HEK293 (cell line): ENCODE measurements at regions not wholly inside any gene's neighbourhood (a gene's known extent, or its start where the extent isn't known, plus 50 kb on each side); places are given as distances from the start of the nearest gene placed in this dataset.

Experiments used
- CTCF ChIA-PET: fragments of 350-600 bp; formaldehyde crosslinking; extraction: SDS; loops from one replicate; lab custom pipeline; 2021; ENCODE audit warnings: antibody characterized with exemption; lab: Yijun Ruan, JAX
- POLR2A ChIA-PET: fragments of 300-600 bp; formaldehyde crosslinking; extraction: SDS; loops from one replicate; lab custom pipeline; 2020; ENCODE audit warnings: antibody characterized with exemption, inconsistent platforms; lab: Yijun Ruan, JAX
- H3K27ac ChIP-seq: fragments of 200-500 bp; sonication (Bioruptor generic); 2 replicates; pipeline ENCODE4 v1.5.1; 2014; ENCODE audit warnings: low read depth, low read length, control low read depth, inconsistent platforms; ENCODE audit errors: extremely low read depth
- H3K36me3 ChIP-seq, 2 experiments: fragments of 200-500 bp in 1 of 2; sonication (Bioruptor generic) in 1 of 2; 1 replicate in 1 of 2; 2 replicates in 1 of 2; pipeline ENCODE4 v1.5.1; 2014 to 2017; ENCODE audit warnings: inconsistent platforms in 2 of 2, low read length in 2 of 2; ENCODE audit not compliant: control insufficient read depth in 2 of 2, insufficient read depth in 1 of 2
- H3K4me1 ChIP-seq: fragments of 200-500 bp; sonication (Bioruptor generic); 2 replicates; pipeline ENCODE4 v1.5.1; 2014; ENCODE audit warnings: mild to moderate bottlenecking, low read length, inconsistent platforms; ENCODE audit not compliant: control insufficient read depth, insufficient read depth
- H3K4me3 ChIP-seq: 2 replicates; pipeline ENCODE4 v1.5.1; 2011; ENCODE audit warnings: low read depth, mild to moderate bottlenecking, control low read depth, low read length, moderate library complexity
- H3K9me3 ChIP-seq: fragments of 200-500 bp; sonication (Bioruptor generic); 2 replicates; pipeline ENCODE4 v1.5.1; 2014; ENCODE audit warnings: low read depth, low read length, inconsistent platforms; ENCODE audit not compliant: control insufficient read depth, insufficient read depth
- RBAK ChIP-seq: fragments of 450-650 bp; formaldehyde crosslinking; IDR thresholded peaks from 2 replicates; pipeline ENCODE4 v1.5.1; 2016; ENCODE audit warnings: missing biosample characterization, missing genetic modification characterization
- ZBTB8A ChIP-seq: fragments of 450-650 bp; formaldehyde crosslinking; IDR thresholded peaks from 2 replicates; pipeline ENCODE4 v1.5.1; 2016; ENCODE audit warnings: missing biosample characterization, missing genetic modification characterization
- ZFP37 ChIP-seq: fragments of 450-650 bp; formaldehyde crosslinking; IDR thresholded peaks from 2 replicates; pipeline ENCODE4 v1.5.1; 2016; ENCODE audit warnings: missing biosample characterization, missing genetic modification characterization
- ZNF184 ChIP-seq: fragments of 450-650 bp; IDR thresholded peaks from 2 replicates; pipeline ENCODE4 v1.5.1; 2018; ENCODE audit warnings: missing biosample characterization, mild to moderate bottlenecking, missing genetic modification characterization
- ZNF19 ChIP-seq: fragments of 450-650 bp; formaldehyde crosslinking; IDR thresholded peaks from 2 replicates; pipeline ENCODE4; 2016; ENCODE audit warnings: missing biosample characterization, missing genetic modification characterization, low read depth
- ZNF23 ChIP-seq: fragments of 450-650 bp; formaldehyde crosslinking; IDR thresholded peaks from 2 replicates; pipeline ENCODE4 v1.5.1; 2016; ENCODE audit warnings: missing biosample characterization, missing genetic modification characterization, borderline replicate concordance
- ZNF24 ChIP-seq: fragments of 450-650 bp; formaldehyde crosslinking; IDR thresholded peaks from 2 replicates; pipeline ENCODE4 v1.5.1; 2016; ENCODE audit warnings: missing biosample characterization, missing genetic modification characterization
- ZNF292 ChIP-seq: fragments of 450-650 bp; formaldehyde crosslinking; IDR thresholded peaks from 2 replicates; pipeline ENCODE4 v1.5.1; 2016; ENCODE audit warnings: low read depth, missing biosample characterization, missing genetic modification characterization, borderline replicate concordance
- ZNF350 ChIP-seq: fragments of 450-650 bp; formaldehyde crosslinking; IDR thresholded peaks from 2 replicates; pipeline ENCODE4 v1.5.0; 2017; ENCODE audit warnings: missing biosample characterization, mild to moderate bottlenecking, missing genetic modification characterization
- ZNF555 ChIP-seq: fragments of 450-650 bp; formaldehyde crosslinking; conservative IDR thresholded peaks from 2 replicates; pipeline ENCODE4 v1.5.1; 2017; ENCODE audit warnings: missing biosample characterization, mild to moderate bottlenecking, missing genetic modification characterization, inconsistent platforms
- ZNF701 ChIP-seq: fragments of 450-650 bp; formaldehyde crosslinking; IDR thresholded peaks from 2 replicates; pipeline ENCODE4 v1.5.1; 2016; ENCODE audit warnings: missing biosample characterization, missing genetic modification characterization
- TF ChIP-seq, protein P1 (sequence below): IDR thresholded peaks from 2 replicates; pipeline ENCODE4 v1.6.1; 2011; ENCODE audit warnings: mild to moderate bottlenecking, low read depth, low read length, borderline replicate concordance
- TF ChIP-seq, protein P2 (sequence below): fragments of 450-650 bp; formaldehyde crosslinking; IDR thresholded peaks from 2 replicates; pipeline ENCODE4; 2016; ENCODE audit warnings: missing biosample characterization, missing genetic modification characterization
- TF ChIP-seq, protein P3 (sequence below): fragments of 450-650 bp; formaldehyde crosslinking; IDR thresholded peaks from 2 replicates; pipeline ENCODE4 v1.5.1; 2016; ENCODE audit warnings: missing biosample characterization, missing genetic modification characterization
- TF ChIP-seq, protein P4 (sequence below): fragments of 450-650 bp; formaldehyde crosslinking; conservative IDR thresholded peaks from 2 replicates; pipeline ENCODE4 v1.5.1; 2016; ENCODE audit warnings: low read depth, missing biosample characterization, missing genetic modification characterization
- TF ChIP-seq, protein P5 (sequence below): fragments of 450-650 bp; formaldehyde crosslinking; IDR thresholded peaks from 2 replicates; pipeline ENCODE4 v1.5.1; 2016; ENCODE audit warnings: missing biosample characterization, missing genetic modification characterization
- TF ChIP-seq, protein P6 (sequence below): fragments of 450-650 bp; IDR thresholded peaks from 2 replicates; pipeline ENCODE4 v1.5.1; 2018; ENCODE audit warnings: missing biosample characterization, mild to moderate bottlenecking, missing genetic modification characterization
- TF ChIP-seq, protein P7 (sequence below): fragments of 450-650 bp; formaldehyde crosslinking; IDR thresholded peaks from 2 replicates; pipeline ENCODE4 v1.5.1; 2016; ENCODE audit warnings: missing biosample characterization, missing genetic modification characterization, borderline replicate concordance
- TF ChIP-seq, protein P8 (sequence below): sonication (generic); formaldehyde crosslinking; IDR thresholded peaks from 2 replicates; pipeline ENCODE4 v1.8.1; 2022; ENCODE audit warnings: mild to moderate bottlenecking, moderate library complexity, missing genetic modification reagents
- TF ChIP-seq, protein P9 (sequence below): fragments of 450-650 bp; formaldehyde crosslinking; IDR thresholded peaks from 2 replicates; pipeline ENCODE4 v1.5.1; 2016; ENCODE audit warnings: missing biosample characterization, missing genetic modification characterization

DNA sequence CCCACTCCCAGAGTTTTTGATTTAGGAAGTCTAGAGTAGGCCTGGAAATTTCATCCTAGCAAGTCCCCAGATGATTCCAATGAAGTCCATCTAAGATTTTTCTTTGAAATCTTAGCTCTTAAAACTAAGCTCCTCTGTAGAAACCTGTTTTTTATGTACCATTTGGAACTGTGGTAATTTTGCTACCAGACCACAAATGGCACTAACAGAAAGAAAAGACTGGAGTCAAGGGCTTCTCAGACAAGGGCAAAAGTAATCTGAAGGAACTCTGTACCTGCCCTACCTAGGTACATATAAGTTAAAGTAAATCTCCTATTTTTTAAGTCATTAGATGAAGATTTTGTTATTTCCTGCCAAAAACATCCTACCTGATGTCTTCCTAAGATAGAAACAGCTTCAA is 155.0 kb upstream of the HTR1E start (continued):
- TF ChIP-seq, protein P1, sequence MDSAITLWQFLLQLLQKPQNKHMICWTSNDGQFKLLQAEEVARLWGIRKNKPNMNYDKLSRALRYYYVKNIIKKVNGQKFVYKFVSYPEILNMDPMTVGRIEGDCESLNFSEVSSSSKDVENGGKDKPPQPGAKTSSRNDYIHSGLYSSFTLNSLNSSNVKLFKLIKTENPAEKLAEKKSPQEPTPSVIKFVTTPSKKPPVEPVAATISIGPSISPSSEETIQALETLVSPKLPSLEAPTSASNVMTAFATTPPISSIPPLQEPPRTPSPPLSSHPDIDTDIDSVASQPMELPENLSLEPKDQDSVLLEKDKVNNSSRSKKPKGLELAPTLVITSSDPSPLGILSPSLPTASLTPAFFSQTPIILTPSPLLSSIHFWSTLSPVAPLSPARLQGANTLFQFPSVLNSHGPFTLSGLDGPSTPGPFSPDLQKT: no peak
- TF ChIP-seq, protein P2, sequence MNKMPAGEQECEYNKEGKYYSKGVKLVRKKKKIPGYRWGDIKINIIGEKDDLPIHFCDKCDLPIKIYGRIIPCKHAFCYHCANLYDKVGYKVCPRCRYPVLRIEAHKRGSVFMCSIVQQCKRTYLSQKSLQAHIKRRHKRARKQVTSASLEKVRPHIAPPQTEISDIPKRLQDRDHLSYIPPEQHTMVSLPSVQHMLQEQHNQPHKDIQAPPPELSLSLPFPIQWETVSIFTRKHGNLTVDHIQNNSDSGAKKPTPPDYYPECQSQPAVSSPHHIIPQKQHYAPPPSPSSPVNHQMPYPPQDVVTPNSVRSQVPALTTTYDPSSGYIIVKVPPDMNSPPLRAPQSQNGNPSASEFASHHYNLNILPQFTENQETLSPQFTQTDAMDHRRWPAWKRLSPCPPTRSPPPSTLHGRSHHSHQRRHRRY (tag by site-specific recombination): no peak
- no peak for TF ChIP-seq ZNF19 (tag by site-specific recombination)
- TF ChIP-seq, protein P3, sequence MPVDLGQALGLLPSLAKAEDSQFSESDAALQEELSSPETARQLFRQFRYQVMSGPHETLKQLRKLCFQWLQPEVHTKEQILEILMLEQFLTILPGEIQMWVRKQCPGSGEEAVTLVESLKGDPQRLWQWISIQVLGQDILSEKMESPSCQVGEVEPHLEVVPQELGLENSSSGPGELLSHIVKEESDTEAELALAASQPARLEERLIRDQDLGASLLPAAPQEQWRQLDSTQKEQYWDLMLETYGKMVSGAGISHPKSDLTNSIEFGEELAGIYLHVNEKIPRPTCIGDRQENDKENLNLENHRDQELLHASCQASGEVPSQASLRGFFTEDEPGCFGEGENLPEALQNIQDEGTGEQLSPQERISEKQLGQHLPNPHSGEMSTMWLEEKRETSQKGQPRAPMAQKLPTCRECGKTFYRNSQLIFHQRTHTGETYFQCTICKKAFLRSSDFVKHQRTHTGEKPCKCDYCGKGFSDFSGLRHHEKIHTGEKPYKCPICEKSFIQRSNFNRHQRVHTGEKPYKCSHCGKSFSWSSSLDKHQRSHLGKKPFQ (tag by site-specific recombination): no peak
- no peak for TF ChIP-seq ZNF350 (tag by site-specific recombination)
- TF ChIP-seq RBAK (tag by site-specific recombination): no peak
- TF ChIP-seq ZFP37 (tag by site-specific recombination): no peak
- TF ChIP-seq, protein P4, sequence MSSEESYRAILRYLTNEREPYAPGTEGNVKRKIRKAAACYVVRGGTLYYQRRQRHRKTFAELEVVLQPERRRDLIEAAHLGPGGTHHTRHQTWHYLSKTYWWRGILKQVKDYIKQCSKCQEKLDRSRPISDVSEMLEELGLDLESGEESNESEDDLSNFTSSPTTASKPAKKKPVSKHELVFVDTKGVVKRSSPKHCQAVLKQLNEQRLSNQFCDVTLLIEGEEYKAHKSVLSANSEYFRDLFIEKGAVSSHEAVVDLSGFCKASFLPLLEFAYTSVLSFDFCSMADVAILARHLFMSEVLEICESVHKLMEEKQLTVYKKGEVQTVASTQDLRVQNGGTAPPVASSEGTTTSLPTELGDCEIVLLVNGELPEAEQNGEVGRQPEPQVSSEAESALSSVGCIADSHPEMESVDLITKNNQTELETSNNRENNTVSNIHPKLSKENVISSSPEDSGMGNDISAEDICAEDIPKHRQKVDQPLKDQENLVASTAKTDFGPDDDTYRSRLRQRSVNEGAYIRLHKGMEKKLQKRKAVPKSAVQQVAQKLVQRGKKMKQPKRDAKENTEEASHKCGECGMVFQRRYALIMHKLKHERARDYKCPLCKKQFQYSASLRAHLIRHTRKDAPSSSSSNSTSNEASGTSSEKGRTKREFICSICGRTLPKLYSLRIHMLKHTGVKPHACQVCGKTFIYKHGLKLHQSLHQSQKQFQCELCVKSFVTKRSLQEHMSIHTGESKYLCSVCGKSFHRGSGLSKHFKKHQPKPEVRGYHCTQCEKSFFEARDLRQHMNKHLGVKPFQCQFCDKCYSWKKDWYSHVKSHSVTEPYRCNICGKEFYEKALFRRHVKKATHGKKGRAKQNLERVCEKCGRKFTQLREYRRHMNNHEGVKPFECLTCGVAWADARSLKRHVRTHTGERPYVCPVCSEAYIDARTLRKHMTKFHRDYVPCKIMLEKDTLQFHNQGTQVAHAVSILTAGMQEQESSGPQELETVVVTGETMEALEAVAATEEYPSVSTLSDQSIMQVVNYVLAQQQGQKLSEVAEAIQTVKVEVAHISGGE: no peak
- TF ChIP-seq ZNF555: no peak
- TF ChIP-seq ZNF23 (tag by site-specific recombination): no peak

DNA sequence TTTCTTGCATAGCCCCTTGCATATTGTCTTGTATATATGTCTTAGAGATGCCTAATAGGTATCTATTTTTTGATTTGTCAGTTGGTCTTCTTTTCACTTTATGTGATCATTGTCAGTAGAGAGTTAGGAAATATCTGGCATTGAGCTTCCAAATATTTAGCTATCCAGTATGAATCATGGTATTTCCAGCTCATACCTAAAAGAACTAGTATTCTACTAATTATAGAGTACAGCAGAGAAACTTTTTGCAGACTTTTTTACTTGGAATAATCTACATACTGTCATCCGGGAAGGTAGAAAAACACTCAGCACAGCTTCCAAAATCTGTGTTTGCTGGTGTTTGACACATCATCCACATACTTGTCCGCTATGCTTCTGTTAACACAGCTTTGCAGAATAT is 156.4 kb upstream of the HTR1E start:
- ChIA-PET POLR2A (no interaction called here), CTCF (no interaction called here)
- Histone ChIP-seq H3K4me1 (no peaks in the 10 kb centered on the region), H3K9me3 (no peaks in the 10 kb centered on the region), H3K4me3 (no peak overlapping the region), H3K27ac (no peak overlapping the region), H3K36me3 (no peaks in the 10 kb centered on the region)
- TF ChIP-seq, protein P5, sequence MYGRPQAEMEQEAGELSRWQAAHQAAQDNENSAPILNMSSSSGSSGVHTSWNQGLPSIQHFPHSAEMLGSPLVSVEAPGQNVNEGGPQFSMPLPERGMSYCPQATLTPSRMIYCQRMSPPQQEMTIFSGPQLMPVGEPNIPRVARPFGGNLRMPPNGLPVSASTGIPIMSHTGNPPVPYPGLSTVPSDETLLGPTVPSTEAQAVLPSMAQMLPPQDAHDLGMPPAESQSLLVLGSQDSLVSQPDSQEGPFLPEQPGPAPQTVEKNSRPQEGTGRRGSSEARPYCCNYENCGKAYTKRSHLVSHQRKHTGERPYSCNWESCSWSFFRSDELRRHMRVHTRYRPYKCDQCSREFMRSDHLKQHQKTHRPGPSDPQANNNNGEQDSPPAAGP (tag by site-specific recombination): no peak
- TF ChIP-seq ZNF24 (tag by site-specific recombination) (no peak), ZBTB8A (tag by site-specific recombination) (no peak), ZNF292 (no peak), ZNF701 (no peak), ZNF184 (tag by site-specific recombination) (no peak)
- TF ChIP-seq, protein P6, sequence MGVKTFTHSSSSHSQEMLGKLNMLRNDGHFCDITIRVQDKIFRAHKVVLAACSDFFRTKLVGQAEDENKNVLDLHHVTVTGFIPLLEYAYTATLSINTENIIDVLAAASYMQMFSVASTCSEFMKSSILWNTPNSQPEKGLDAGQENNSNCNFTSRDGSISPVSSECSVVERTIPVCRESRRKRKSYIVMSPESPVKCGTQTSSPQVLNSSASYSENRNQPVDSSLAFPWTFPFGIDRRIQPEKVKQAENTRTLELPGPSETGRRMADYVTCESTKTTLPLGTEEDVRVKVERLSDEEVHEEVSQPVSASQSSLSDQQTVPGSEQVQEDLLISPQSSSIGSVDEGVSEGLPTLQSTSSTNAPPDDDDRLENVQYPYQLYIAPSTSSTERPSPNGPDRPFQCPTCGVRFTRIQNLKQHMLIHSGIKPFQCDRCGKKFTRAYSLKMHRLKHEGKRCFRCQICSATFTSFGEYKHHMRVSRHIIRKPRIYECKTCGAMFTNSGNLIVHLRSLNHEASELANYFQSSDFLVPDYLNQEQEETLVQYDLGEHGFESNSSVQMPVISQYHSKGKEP (tag by site-specific recombination): no peak
- TF ChIP-seq, protein P7, sequence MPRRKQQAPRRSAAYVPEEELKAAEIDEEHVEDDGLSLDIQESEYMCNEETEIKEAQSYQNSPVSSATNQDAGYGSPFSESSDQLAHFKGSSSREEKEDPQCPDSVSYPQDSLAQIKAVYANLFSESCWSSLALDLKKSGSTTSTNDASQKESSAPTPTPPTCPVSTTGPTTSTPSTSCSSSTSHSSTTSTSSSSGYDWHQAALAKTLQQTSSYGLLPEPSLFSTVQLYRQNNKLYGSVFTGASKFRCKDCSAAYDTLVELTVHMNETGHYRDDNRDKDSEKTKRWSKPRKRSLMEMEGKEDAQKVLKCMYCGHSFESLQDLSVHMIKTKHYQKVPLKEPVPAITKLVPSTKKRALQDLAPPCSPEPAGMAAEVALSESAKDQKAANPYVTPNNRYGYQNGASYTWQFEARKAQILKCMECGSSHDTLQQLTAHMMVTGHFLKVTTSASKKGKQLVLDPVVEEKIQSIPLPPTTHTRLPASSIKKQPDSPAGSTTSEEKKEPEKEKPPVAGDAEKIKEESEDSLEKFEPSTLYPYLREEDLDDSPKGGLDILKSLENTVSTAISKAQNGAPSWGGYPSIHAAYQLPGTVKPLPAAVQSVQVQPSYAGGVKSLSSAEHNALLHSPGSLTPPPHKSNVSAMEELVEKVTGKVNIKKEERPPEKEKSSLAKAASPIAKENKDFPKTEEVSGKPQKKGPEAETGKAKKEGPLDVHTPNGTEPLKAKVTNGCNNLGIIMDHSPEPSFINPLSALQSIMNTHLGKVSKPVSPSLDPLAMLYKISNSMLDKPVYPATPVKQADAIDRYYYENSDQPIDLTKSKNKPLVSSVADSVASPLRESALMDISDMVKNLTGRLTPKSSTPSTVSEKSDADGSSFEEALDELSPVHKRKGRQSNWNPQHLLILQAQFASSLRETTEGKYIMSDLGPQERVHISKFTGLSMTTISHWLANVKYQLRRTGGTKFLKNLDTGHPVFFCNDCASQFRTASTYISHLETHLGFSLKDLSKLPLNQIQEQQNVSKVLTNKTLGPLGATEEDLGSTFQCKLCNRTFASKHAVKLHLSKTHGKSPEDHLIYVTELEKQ: no peak
- TF ChIP-seq, protein P8, sequence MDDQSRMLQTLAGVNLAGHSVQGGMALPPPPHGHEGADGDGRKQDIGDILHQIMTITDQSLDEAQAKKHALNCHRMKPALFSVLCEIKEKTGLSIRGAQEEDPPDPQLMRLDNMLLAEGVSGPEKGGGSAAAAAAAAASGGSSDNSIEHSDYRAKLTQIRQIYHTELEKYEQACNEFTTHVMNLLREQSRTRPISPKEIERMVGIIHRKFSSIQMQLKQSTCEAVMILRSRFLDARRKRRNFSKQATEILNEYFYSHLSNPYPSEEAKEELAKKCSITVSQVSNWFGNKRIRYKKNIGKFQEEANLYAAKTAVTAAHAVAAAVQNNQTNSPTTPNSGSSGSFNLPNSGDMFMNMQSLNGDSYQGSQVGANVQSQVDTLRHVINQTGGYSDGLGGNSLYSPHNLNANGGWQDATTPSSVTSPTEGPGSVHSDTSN (CRISPR knock-in tag): no peak
- TF ChIP-seq, protein P9, sequence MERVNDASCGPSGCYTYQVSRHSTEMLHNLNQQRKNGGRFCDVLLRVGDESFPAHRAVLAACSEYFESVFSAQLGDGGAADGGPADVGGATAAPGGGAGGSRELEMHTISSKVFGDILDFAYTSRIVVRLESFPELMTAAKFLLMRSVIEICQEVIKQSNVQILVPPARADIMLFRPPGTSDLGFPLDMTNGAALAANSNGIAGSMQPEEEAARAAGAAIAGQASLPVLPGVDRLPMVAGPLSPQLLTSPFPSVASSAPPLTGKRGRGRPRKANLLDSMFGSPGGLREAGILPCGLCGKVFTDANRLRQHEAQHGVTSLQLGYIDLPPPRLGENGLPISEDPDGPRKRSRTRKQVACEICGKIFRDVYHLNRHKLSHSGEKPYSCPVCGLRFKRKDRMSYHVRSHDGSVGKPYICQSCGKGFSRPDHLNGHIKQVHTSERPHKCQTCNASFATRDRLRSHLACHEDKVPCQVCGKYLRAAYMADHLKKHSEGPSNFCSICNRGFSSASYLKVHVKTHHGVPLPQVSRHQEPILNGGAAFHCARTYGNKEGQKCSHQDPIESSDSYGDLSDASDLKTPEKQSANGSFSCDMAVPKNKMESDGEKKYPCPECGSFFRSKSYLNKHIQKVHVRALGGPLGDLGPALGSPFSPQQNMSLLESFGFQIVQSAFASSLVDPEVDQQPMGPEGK (tag by site-specific recombination): no peak
